HuH-7.5 (cell line): ENCODE measurements at regions not wholly inside any gene's neighbourhood (a gene's known extent, or its start where the extent isn't known, plus 50 kb on each side); places are given as distances from the start of the nearest gene placed in this dataset.

Experiments
- DNase-seq: peaks from one replicate; pipeline ENCODE4 v3.0.0; 2011; ENCODE audit warnings: low spot score

- no peak for DNase-seq
These were observed 1578.4 kb upstream of the IGFBP7 start for GRCh38 chr4:58688568-58688967.

- DNase-seq: no peak
These were observed 1569.7 kb upstream of the IGFBP7 start for GRCh38 chr4:58679886-58680285.

GRCh38 chr4:58679051-58679450 lies 1568.9 kb upstream of the IGFBP7 start:
- no peak for DNase-seq

- no peak for DNase-seq
These were observed 1559.6 kb upstream of the IGFBP7 start for GRCh38 chr4:58669783-58670182.

GRCh38 chr4:58665649-58666048 lies 1555.5 kb upstream of the IGFBP7 start:
- DNase-seq: no peak

GRCh38 chr4:58658701-58659100 lies 1548.5 kb upstream of the IGFBP7 start:
- DNase-seq: no peak

GRCh38 chr4:58653251-58653650 lies 1543.1 kb upstream of the IGFBP7 start:
- DNase-seq: no peak

- DNase-seq: no peak
These were observed 1539.0 kb upstream of the IGFBP7 start for GRCh38 chr4:58649226-58649625.

- DNase-seq: no peak
These were observed 1535.9 kb upstream of the IGFBP7 start for GRCh38 chr4:58646126-58646525.

- DNase-seq: no peak
These were observed 1534.4 kb upstream of the IGFBP7 start for GRCh38 chr4:58644549-58644948.

- DNase-seq: no peak
These were observed 1526.2 kb upstream of the IGFBP7 start for GRCh38 chr4:58636381-58636780.

- DNase-seq: no peak
These were observed 1507.0 kb upstream of the IGFBP7 start for GRCh38 chr4:58617226-58617625.

GRCh38 chr4:58611012-58611411 lies 1500.8 kb upstream of the IGFBP7 start:
- no peak for DNase-seq

- DNase-seq: no peak
These were observed 1496.1 kb upstream of the IGFBP7 start for GRCh38 chr4:58606303-58606702.

GRCh38 chr4:58603951-58604350 lies 1493.8 kb upstream of the IGFBP7 start:
- no peak for DNase-seq

- DNase-seq: no peak
These were observed 1492.7 kb upstream of the IGFBP7 start for GRCh38 chr4:58602731-58603359.

- no peak for DNase-seq
These were observed 1491.8 kb upstream of the IGFBP7 start for GRCh38 chr4:58602022-58602421.

GRCh38 chr4:58600290-58600689 lies 1490.1 kb upstream of the IGFBP7 start:
- DNase-seq: no peak

- DNase-seq: no peak
These were observed 1480.5 kb upstream of the IGFBP7 start for GRCh38 chr4:58590722-58591121.

- DNase-seq: no peak
These were observed 1477.7 kb upstream of the IGFBP7 start for GRCh38 chr4:58587856-58588255.

GRCh38 chr4:58566260-58566659 lies 1456.1 kb upstream of the IGFBP7 start:
- no peak for DNase-seq

- no peak for DNase-seq
These were observed 1454.7 kb upstream of the IGFBP7 start for GRCh38 chr4:58564695-58565475.

- DNase-seq: no peak
These were observed 1451.0 kb upstream of the IGFBP7 start for GRCh38 chr4:58561170-58561569.

- no peak for DNase-seq
These were observed 1450.6 kb upstream of the IGFBP7 start for GRCh38 chr4:58560736-58561135.
